ENCODE measurements at regions not wholly inside any gene's neighbourhood (a gene's known extent, or its start where the extent isn't known, plus 50 kb on each side); places are given as distances from the start of the nearest gene placed in this dataset.

GRCh38 chr9:78919701-78920100 lies 622.8 kb downstream of the PSAT1 start:
- no peak overlapping the region for H3K9ac ChIP-seq (replicated peaks; ENCODE audit: extremely low read depth, insufficient read depth, low read length)
- no peak overlapping the region for H2AFZ ChIP-seq (ENCODE audit: low read depth, low read length)
- H3K9me1 ChIP-seq (replicated peaks; ENCODE audit: control insufficient read depth, extremely low read depth, insufficient read depth, low read length) = no peaks in the 10 kb centered on the region
- no TSS peak for BruUV-seq (replicated peaks)
- DNase-seq (ENCODE audit: low read depth, low spot score) (no peak), FAIRE-seq (no peak)
- no peaks in the 10 kb centered on the region for H3K79me2 ChIP-seq (ENCODE audit: control insufficient read depth, insufficient read depth, low read length)
- dilution Hi-C loops (cut with MboI; ENCODE audit: extremely low pct_ligation_motif_present, low sequenced_read_pairs) = no loop called here
- CTCF ChIA-PET = interaction anchor here (1.2 kb wide), 1 partner anchor 215 kb away, joined by 3 read pairs; no protein-coding TSS in a partner anchor
- no peaks in the 10 kb centered on the region for H3K9me3 ChIP-seq (replicated peaks; ENCODE audit: control insufficient read depth, insufficient read depth, low read length)
- no peak overlapping the region for H3K4me2 ChIP-seq (ENCODE audit: insufficient read depth, low read length)
- intact Hi-C loops (cut with micrococcal nuclease) = no loop called here
- H4K20me1 ChIP-seq (replicated peaks; ENCODE audit: control insufficient read depth, extremely low read depth, insufficient read depth, low read length) = no peaks in the 10 kb centered on the region
- H3K27ac ChIP-seq (ENCODE audit: insufficient read depth, low read depth, low read length) = no peak overlapping the region
- POLR2A ChIA-PET = no interaction called here
- no peak for TF ChIP-seq MAX (IDR thresholded peaks at IDR 0.05; ENCODE audit: insufficient read depth, insufficient read length)
- TF ChIP-seq EZH2 (IDR thresholded peaks at IDR 0.05; ENCODE audit: borderline replicate concordance, low read depth, low read length, severe bottlenecking) = no peak
- TF ChIP-seq POLR2A (IDR thresholded peaks at IDR 0.05; ENCODE audit: low read depth, low read length) = no peak
- no peak for TF ChIP-seq CTCF (IDR thresholded peaks at IDR 0.05; ENCODE audit: extremely low read depth in 1 of 2, insufficient read depth in 1 of 2, low read depth in 1 of 2, low read length in 2 of 2)
- TF ChIP-seq GATA2 (IDR thresholded peaks at IDR 0.05; ENCODE audit: insufficient read depth, insufficient read length, low read depth, low read length) = no peak
- no peak for TF ChIP-seq FOS (IDR thresholded peaks at IDR 0.05; ENCODE audit: borderline replicate concordance, insufficient read depth, low read length)
- TF ChIP-seq POLR2AphosphoS5 (IDR thresholded peaks at IDR 0.05; ENCODE audit: insufficient read depth, low read depth, low read length) = no peak
- TF ChIP-seq JUN (IDR thresholded peaks at IDR 0.05; ENCODE audit: borderline replicate concordance, insufficient read depth, insufficient read length, low read depth) = no peak
- H3K36me3 ChIP-seq (ENCODE audit: control insufficient read depth in 2 of 2, extremely low read depth in 1 of 2, insufficient read depth in 2 of 2, low read length in 2 of 2) = no peaks in the 10 kb centered on the region
- no peaks in the 10 kb centered on the region for H3K4me1 ChIP-seq (ENCODE audit: control insufficient read depth, extremely low read depth, insufficient read depth, low read length)
- H3K27me3 ChIP-seq (ENCODE audit: control insufficient read depth in 2 of 2, insufficient read depth in 2 of 2, low read length in 2 of 2) = no peaks in the 10 kb centered on the region
- no peak overlapping the region for H3K4me3 ChIP-seq (replicated peaks in 1 of 3; ENCODE audit: insufficient read depth in 1 of 3, low read depth in 1 of 3, low read length in 3 of 3)
